Hematopoietic multipotent progenitor cell treated with erythropoietin and hydrocortisone succinate and interleukin-3 and kit ligand, for 15 days (in vitro differentiated cells): ENCODE measurements at regions not wholly inside any gene's neighbourhood (a gene's known extent, or its start where the extent isn't known, plus 50 kb on each side); places are given as distances from the start of the nearest gene placed in this dataset.

Source experiments
- DNase-seq: peaks from one replicate; pipeline ENCODE4 v3.0.0-alpha.2; 2015; ENCODE audit warnings: low spot score

DNA sequence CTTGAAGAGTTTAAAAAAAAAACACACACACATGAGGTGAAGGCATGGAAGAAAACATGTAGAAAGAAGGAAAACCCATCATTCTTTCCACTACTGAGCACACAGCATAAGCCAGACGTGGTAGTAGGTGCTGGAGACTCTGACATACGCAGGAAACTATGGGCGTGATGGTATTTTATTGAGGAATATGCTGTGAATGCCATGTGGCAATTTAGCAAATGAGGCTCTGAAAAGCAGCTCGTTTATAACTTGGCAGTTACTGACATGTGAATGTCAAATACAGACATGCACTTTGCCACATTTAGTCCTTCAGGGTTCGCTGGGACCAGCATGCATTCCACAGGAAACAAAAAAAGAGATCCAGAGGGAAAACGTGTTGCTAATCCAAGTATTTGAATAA, 74.3 kb upstream of the IFNAR2 start:
- no peak for DNase-seq

DNA sequence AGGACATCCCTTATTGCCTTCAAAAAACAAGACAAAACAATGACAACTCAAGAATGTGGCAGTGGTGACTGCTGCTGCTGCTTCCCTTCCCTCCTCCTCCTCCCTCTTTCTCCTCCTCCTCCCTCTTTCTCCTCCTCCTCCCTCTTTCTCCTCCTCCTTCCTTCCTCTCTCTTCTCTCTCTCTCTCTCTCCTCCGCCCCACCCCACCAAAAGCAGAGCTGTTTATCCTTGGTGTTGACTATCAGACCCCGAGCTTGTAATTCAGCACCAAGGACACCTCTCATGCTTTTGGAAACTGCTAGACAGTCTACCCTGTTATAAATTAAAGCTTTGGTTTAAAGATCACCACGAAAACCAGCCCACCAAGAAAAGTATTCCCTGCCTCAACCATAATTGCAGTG, 72.4 kb upstream of the IFNAR2 start:
- no peak for DNase-seq

DNA sequence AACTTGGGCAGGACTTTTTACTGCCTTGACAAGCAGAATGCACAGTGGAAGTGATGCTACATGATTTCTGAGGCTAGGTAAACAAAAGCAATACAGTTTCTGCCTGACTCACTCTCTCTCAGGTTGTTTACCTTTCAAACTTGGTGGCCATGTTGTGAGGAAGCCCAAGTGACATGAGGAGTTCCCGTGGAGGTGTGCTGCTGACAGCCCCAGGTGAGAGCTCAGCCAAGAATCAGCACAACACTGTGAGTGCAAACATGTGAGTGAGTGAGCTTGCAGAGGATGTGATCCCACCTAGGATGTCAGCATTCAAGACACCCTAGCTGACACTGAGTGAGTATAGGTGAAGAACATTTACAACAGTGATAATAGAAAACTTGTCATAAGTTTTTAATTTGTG, 71.1 kb upstream of the IFNAR2 start:
- no peak for DNase-seq

DNA sequence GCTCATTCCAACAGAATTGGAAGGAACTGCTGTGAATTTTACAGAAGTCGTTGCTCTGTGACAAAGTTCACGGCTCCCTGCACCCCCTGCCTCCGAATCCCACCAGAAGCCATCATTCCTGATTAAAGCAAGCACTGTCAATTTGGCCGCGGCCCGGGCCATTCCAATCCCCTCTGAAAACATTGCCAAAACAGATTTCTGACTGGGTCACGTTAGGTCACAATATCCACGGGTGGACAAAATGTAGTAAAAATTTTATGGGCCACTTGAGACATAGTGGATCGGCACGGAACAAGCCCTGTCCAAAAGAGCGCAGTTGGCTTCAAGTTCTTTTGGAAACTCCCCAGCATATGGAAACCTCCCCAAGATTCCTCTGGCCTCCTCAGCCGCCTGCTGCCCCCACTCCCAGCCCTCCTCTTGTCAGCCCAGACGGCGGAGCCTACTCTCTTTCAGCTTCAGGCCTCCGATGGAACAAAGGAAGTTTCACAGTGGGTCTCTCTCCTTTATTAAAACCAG, 67.2 kb upstream of the IFNAR2 start:
- no peak for DNase-seq

DNA sequence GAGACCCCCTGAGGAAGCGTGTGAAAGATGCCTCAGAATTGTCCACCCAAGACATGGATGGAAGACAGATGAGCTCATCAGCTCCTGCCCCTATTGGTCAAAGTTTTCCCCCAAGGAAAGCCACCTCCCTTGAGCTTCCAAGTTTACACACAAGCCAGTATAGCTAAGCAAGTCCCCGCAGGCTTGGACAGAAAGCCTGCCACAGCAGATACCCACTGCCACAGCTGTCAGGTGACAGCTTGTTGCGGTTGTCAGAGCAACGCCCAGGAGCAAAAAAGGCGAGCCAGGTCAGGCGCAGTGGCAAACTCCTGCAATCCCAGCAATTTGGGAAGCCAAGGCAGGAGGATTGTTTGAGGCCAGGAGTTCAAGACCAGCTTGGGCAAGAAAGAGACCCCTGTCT, 60.9 kb upstream of the IFNAR2 start:
- no peak for DNase-seq

DNA sequence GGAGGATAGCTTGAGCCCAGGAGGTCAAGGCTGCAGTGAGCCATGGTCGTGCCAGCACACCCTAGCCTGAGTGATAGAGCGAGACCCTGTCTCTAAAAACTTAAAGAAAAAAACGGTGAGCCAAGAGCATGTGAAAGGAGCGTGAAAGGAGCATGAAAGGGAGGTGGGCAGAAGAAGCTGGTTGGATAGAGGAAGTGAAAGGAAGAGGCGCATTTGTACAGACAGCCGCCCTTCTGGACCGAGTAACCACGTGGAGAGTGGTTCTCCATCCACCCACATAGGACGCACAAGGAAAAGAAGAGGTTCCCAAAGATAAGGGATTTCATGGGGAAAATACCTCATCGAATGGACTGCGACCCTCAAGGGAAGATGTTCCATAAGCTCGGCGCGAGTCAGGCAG, 60.4 kb upstream of the IFNAR2 start:
- DNase-seq = no peak

DNA sequence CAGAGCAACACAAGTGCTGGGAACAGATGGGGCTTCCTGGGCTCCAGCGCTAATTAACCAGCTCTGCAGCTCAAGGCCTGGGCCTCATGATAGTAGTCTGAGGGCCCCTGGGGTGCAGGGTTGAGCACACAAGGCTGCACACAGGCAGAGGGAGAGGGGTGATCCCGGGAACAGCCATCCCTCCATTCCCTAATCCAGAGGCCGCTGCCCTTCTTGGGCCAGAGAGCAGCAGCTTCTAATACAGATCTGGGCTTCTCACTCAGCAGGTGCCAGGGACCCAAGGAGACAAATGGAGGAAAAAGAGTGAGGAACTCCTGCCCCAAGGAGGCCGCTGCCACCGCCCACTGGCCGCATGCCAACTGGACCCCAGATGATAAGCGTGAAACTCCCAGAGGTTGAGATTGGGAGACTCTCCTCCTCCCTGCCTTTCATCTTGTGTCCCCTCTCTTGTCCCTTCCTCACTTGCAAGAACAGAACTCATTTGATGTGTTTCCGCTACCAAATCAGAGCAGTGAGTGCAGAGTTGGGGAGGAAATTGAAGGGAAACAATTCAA, 58.0 kb upstream of the IFNAR2 start:
- no peak for DNase-seq

DNA sequence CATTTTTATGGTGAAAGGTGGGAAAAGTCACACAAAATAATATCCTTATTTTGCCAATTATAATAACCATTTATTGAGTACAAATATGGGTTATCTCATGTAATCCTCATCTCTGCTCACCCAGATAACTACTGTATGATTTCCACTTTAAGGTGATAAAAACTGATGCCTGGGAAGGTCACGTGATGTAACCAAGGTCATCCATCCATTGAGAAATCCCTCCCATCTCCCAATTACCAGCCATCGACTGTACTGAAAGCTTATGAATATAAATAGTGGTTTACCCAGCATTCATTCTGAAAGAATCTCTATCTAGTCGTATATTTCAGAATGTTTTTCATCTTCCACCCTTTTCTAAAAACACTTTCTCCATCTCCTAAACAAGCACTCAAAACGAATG, 55.0 kb upstream of the IFNAR2 start:
- no peak for DNase-seq
